Endodermal cell (in vitro differentiated cells): ENCODE measurements at regions not wholly inside any gene's neighbourhood (a gene's known extent, or its start where the extent isn't known, plus 50 kb on each side); places are given as distances from the start of the nearest gene placed in this dataset.

Experiments
- DNase-seq: peaks from one replicate; pipeline ENCODE4 v3.0.0-alpha.2; 2017
- H3K27ac ChIP-seq: 2 replicates; pipeline ENCODE4 v1.5.1; 2013; ENCODE audit warnings: mild to moderate bottlenecking, low read depth, low read length, moderate library complexity
- H3K27me3 ChIP-seq: 2 replicates; pipeline ENCODE4 v1.6.1; 2013; ENCODE audit warnings: mild to moderate bottlenecking, low read length, moderate library complexity; ENCODE audit not compliant: insufficient read depth, control insufficient read depth, poor library complexity, severe bottlenecking
- H3K36me3 ChIP-seq: 2 replicates; pipeline ENCODE4 v1.7.0; 2013; ENCODE audit warnings: mild to moderate bottlenecking, low read length, moderate library complexity; ENCODE audit not compliant: control insufficient read depth, insufficient read depth
- H3K4me1 ChIP-seq: one replicate; pipeline ENCODE4 v1.7.0; 2013; ENCODE audit warnings: low read length; ENCODE audit not compliant: control insufficient read depth, insufficient read depth
- H3K4me3 ChIP-seq: 2 replicates; pipeline ENCODE4 v1.5.1; 2013; ENCODE audit warnings: mild to moderate bottlenecking, low read length, moderate library complexity
- H3K9ac ChIP-seq: 2 replicates; pipeline ENCODE4 v1.6.1; 2013; ENCODE audit warnings: mild to moderate bottlenecking, low read length, moderate library complexity; ENCODE audit not compliant: poor library complexity, severe bottlenecking; ENCODE audit errors: extremely low read depth
- H3K9me3 ChIP-seq: 2 replicates; pipeline ENCODE4 v1.6.1; 2013; ENCODE audit warnings: mild to moderate bottlenecking, low read length, moderate library complexity; ENCODE audit not compliant: control insufficient read depth
- H3K27ac Mint-ChIP-seq: 2 replicates; pipeline ENCODE4 v1.8.0; 2020; ENCODE audit warnings: mixed read lengths
- H3K27me3 Mint-ChIP-seq: 2 replicates; pipeline ENCODE4 v1.8.0; 2021; ENCODE audit warnings: mild to moderate bottlenecking, mixed read lengths; ENCODE audit not compliant: insufficient read depth
- H3K36me3 Mint-ChIP-seq: 2 replicates; pipeline ENCODE4 v1.8.0; 2020; ENCODE audit warnings: low read depth, mixed read lengths
- H3K4me1 Mint-ChIP-seq: 2 replicates; pipeline ENCODE4 v1.8.0; 2020; ENCODE audit warnings: mixed read lengths
- H3K4me3 Mint-ChIP-seq: 2 replicates; pipeline ENCODE4 v1.8.0; 2020; ENCODE audit warnings: mild to moderate bottlenecking, moderate library complexity, mixed read lengths
- H3K9me3 Mint-ChIP-seq: 2 replicates; pipeline ENCODE4 v1.8.0; 2020; ENCODE audit warnings: mild to moderate bottlenecking, mixed read lengths
- CTCF ChIP-seq: fragments of 200-600 bp; sonication (generic); conservative IDR thresholded peaks from 2 replicates; pipeline ENCODE4 v1.5.0; 2021; ENCODE audit warnings: antibody characterized with exemption, mild to moderate bottlenecking
- WGBS, 2 experiments: methylation state at CpG; one replicate each; pipeline versions ENCODE4 v1.1.5 to v1.1.7; 2013; ENCODE audit warnings: missing lambda C conversion rate in 2 of 2, mixed read lengths in 1 of 2; ENCODE audit not compliant: insufficient coverage in 1 of 2, insufficient read length in 1 of 2; 5-methylcytosine and 5-hydroxymethylcytosine counted together

GRCh38 chr11:106461839-106462545, 384.5 kb downstream of the AASDHPPT start:
- H3K4me1 Mint-ChIP-seq: peaks cover 71% of the 10 kb centered on the region

GRCh38 chr11:106463154-106463553, 385.7 kb downstream of the AASDHPPT start:
- Histone ChIP-seq H3K9me3 (no peaks in the 10 kb centered on the region), H3K27ac (no peak overlapping the region), H3K36me3 (no peaks in the 10 kb centered on the region), H3K27me3 (peaks cover 43% of the 10 kb centered on the region), H3K4me3 (no peak overlapping the region), H3K4me1 (peaks cover 14% of the 10 kb centered on the region), H3K9ac (no peak overlapping the region)
- no peak for DNase-seq
- H3K4me1 Mint-ChIP-seq: peaks cover 80% of the 10 kb centered on the region
- no peak overlapping the region for H3K27ac Mint-ChIP-seq
- no peaks in the 10 kb centered on the region for H3K36me3 Mint-ChIP-seq
- WGBS, 2 experiments: 50 to 86% methylated on average over 1 of the region's 1 CpG
- H3K27me3 Mint-ChIP-seq: peaks cover 3% of the 10 kb centered on the region
- TF ChIP-seq CTCF: no peak
- H3K9me3 Mint-ChIP-seq: no peaks in the 10 kb centered on the region
- no peak overlapping the region for H3K4me3 Mint-ChIP-seq

More at GRCh38 chr11:106461839-106462545, 384.5 kb downstream of the AASDHPPT start:
- WGBS, 2 experiments: 76 to 81% methylated on average over 3 to 4 of the region's 4 CpGs
- peaks cover 14% of the 10 kb centered on the region for H3K4me1 ChIP-seq
- no peak for TF ChIP-seq CTCF
- no peak overlapping the region for H3K9ac ChIP-seq
- H3K27me3 Mint-ChIP-seq: peaks cover 3% of the 10 kb centered on the region
- H3K27me3 ChIP-seq: peaks cover 43% of the 10 kb centered on the region
- H3K9me3 ChIP-seq: no peaks in the 10 kb centered on the region
- no peaks in the 10 kb centered on the region for H3K36me3 Mint-ChIP-seq
- H3K4me3 ChIP-seq: no peak overlapping the region
- H3K27ac ChIP-seq: no peak overlapping the region
- no peak overlapping the region for H3K4me3 Mint-ChIP-seq
- no peak for DNase-seq
- H3K9me3 Mint-ChIP-seq: no peaks in the 10 kb centered on the region
- no peaks in the 10 kb centered on the region for H3K36me3 ChIP-seq
- no peak overlapping the region for H3K27ac Mint-ChIP-seq

- TF ChIP-seq CTCF: no peak
- peaks cover 41% of the 10 kb centered on the region for H3K27me3 ChIP-seq
- H3K4me1 ChIP-seq: peaks cover 21% of the 10 kb centered on the region
- H3K36me3 ChIP-seq: no peaks in the 10 kb centered on the region
- Mint-ChIP-seq H3K36me3 (no peaks in the 10 kb centered on the region), H3K9me3 (no peaks in the 10 kb centered on the region), H3K4me3 (no peak overlapping the region), H3K4me1 (peaks cover 86% of the 10 kb centered on the region), H3K27me3 (peaks cover 3% of the 10 kb centered on the region), H3K27ac (no peak overlapping the region)
- no peak overlapping the region for H3K4me3 ChIP-seq
- WGBS, 2 experiments: 60 to 87% methylated on average over 1 to 3 of the region's 4 CpGs
- H3K9me3 ChIP-seq: no peaks in the 10 kb centered on the region
- H3K9ac ChIP-seq: no peak overlapping the region
- no peak overlapping the region for H3K27ac ChIP-seq
- no peak for DNase-seq
These were observed 386.3 kb downstream of the AASDHPPT start for GRCh38 chr11:106463796-106464201.
